Fibroblast of pulmonary artery (primary cell): ENCODE measurements at regions not wholly inside any gene's neighbourhood (a gene's known extent, or its start where the extent isn't known, plus 50 kb on each side); places are given as distances from the start of the nearest gene placed in this dataset.

ENCODE experiments used
- DNase-seq: peaks from one replicate; pipeline ENCODE4 v3.0.0-alpha.2; 2010; ENCODE audit warnings: low read depth
- H3K4me3 ChIP-seq: replicated peaks from 2 replicates; pipeline ENCODE4 v1.5.1; 2011; ENCODE audit warnings: low read depth, mild to moderate bottlenecking, control low read depth, low read length, moderate library complexity
- TF ChIP-seq, protein P1 (sequence below): IDR thresholded peaks from 2 replicates; pipeline ENCODE4 v1.5.1; 2011; ENCODE audit warnings: mild to moderate bottlenecking, control low read depth, low read length, inconsistent platforms; ENCODE audit errors: missing control alignments

DNA sequence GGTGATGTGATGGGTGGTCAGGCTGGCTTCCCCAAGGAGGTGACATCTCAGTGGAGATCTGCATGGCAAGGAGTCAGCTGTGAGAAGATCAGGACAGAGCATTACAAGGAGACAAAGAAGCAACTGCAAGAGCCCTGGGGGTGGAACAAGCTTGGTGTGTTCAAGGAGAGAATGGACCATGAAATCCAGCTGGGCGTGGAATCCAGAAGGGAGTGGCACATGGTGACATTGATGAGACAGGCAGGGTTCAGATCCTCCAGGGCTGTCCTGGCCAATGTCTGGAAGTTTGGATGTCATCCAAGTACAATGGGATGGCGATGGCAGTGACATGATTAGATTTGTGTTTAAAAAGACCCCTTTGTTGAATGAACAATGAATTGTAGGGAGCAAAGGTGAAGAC, 175.6 kb downstream of the MACROH2A1 start:
- no peak overlapping the region for H3K4me3 ChIP-seq
- no peak for DNase-seq
- TF ChIP-seq, protein P1, sequence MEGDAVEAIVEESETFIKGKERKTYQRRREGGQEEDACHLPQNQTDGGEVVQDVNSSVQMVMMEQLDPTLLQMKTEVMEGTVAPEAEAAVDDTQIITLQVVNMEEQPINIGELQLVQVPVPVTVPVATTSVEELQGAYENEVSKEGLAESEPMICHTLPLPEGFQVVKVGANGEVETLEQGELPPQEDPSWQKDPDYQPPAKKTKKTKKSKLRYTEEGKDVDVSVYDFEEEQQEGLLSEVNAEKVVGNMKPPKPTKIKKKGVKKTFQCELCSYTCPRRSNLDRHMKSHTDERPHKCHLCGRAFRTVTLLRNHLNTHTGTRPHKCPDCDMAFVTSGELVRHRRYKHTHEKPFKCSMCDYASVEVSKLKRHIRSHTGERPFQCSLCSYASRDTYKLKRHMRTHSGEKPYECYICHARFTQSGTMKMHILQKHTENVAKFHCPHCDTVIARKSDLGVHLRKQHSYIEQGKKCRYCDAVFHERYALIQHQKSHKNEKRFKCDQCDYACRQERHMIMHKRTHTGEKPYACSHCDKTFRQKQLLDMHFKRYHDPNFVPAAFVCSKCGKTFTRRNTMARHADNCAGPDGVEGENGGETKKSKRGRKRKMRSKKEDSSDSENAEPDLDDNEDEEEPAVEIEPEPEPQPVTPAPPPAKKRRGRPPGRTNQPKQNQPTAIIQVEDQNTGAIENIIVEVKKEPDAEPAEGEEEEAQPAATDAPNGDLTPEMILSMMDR = no peak

DNA sequence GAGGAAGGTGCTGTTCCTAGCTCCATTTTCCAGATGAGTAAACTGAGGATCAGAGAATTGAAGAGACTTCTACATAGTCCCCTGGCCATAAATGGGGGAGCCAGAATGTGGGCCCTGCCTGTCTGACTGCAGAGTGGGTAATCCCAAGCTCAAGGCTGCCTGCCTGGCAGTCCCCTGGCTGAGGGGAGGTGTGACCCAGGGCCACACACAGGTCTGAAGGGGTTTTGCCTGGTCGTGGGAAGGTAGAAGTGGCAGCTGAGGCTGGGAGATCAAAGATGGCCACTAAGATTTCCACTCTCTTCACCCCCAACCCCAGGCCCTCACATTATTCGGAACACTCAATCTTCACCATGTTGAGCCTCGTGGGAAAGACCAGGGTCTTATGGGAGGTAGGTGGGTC, 176.3 kb downstream of the MACROH2A1 start:
- TF ChIP-seq, protein P1 = no peak
- no peak for DNase-seq
- H3K4me3 ChIP-seq = no peak overlapping the region

DNA sequence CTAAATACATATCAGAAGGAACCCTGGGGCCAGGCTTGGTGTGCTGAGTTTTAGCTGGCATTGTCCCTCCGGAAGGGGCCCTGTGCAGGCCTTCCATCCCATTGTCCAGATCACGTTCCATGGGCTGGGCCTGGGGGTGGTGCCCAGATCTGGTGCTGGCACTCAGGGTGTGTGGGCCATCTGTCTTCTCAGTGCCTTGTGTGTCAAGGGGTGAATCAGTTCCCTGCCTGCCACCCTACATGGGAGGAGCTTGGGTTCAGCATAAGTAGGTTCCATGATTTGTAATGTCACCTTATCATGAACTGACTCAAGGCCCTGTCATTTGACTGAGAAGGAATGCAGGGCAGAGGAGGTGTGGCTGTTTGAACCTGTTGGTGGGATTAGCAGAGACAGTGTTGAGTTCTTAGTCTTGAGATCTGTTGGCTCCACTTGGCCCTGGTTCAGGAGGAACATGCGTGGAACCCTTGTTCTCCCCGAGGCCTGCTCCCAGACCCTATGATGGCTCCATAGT, 176.8 kb downstream of the MACROH2A1 start:
- TF ChIP-seq, protein P1 = no peak

DNA sequence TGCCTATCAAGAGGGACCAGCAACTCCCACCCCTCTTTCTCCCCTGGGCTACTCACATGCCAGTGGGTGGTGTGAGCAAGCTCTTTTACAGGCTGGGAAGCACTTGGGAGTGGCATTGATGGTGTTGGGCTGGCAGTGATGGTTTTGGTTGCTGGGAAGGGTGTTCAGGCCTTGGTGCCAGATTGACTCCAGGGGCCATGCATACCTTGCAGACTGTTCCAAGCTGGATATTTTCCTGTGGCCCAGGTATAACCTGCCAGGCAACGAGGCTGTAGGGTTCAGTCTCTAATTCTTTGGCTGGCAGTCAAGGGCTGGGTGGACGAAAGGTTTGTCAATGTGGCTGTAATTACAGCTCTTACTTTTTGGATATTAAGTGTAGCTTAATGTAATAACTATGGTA, 177.3 kb downstream of the MACROH2A1 start:
- TF ChIP-seq, protein P1 = no peak
- no peak for DNase-seq
- no peak overlapping the region for H3K4me3 ChIP-seq

More for the DNA sequence above, 176.8 kb downstream of the MACROH2A1 start:
- no peak overlapping the region for H3K4me3 ChIP-seq
- no peak for DNase-seq

DNA sequence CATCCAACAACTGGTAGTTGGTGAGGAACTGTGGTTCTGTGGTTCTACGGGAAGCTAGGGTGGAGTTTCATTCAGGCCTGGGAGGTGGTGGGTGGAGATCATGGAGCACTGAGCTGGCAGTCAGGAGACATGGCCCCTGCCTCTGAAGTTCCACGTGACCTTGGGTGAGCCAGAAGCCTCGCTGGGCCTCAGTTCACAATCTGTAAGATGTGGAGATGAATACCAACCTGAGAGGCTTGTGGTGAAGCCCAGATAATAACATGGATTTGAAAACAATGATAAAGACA, 177.9 kb downstream of the MACROH2A1 start:
- no peak for DNase-seq
- no peak overlapping the region for H3K4me3 ChIP-seq
- TF ChIP-seq, protein P1 = no peak

DNA sequence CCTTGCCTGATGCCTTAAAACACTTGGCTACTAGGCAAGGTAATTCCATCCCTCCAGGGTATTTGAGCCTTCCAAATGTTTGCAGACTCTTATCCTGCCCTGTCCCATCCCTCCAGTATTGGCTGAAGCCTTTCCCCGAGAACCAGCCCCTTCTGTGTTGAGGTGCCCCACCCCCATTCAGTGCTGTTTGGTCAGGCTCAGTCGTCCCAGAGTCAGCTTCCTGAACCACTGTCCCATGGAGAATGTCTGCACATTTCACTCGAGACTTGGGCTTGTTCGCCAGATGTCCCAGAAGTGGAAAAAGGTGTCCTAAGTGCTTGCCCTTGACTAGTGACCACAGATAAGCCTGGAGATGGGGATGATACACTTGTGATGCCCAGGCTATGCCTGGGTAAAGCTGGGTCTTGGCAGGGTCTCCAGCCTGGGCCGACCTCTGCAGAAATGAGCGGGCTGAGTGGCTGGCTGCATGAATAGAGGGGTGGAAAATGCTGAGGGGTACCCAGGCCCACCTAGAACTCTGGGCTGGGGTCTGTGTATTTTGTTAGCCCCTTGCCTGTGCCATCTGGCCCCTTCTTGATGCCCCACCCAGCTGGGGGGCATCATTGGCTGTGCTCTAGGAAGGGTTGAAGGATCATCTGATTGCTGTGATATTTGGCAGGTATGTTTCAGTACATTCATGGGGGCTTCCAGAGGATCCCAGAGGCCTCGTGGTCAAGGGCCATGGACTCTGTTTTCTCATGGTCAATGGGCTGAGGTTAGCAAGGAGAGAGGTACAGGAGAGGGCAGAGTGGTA, 178.4 kb downstream of the MACROH2A1 start:
- TF ChIP-seq, protein P1 = no peak
- no peak overlapping the region for H3K4me3 ChIP-seq
- DNase-seq = no peak

DNA sequence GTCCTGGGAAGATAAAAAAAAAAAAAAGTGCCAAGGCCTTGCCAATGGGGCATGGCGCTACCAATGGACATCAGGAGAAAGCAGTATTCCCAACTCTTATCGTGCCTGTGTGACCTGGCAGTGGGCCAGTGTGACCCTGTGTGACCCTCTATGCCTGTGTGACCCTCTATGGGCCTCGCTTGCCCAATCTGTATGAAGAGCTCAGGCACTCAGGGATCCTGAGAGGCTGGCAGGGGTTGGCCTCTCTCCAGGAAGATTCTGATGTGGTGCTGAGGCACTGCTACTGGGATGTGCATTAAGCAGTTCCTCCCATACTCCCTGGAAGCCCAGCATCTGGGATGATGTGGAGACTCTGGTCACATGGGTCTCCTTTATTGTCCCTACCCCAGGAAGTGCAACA, 179.2 kb downstream of the MACROH2A1 start:
- no peak overlapping the region for H3K4me3 ChIP-seq
- DNase-seq = no peak
- TF ChIP-seq, protein P1 = no peak
